HG02623 (cell line): ENCODE measurements at regions not wholly inside any gene's neighbourhood (a gene's known extent, or its start where the extent isn't known, plus 50 kb on each side); places are given as distances from the start of the nearest gene placed in this dataset.

Experiments
- ATAC-seq: cut with Tn5 transposase; IDR thresholded peaks from one replicate; pipeline ENCODE4 v1.9.1; 2021; ENCODE audit warnings: moderate library complexity; ENCODE audit not compliant: unreplicated experiment

- ATAC-seq = no peak
These were observed 59.4 kb upstream of the UCN3 start for GRCh38 chr10:5305374-5305773.

DNA sequence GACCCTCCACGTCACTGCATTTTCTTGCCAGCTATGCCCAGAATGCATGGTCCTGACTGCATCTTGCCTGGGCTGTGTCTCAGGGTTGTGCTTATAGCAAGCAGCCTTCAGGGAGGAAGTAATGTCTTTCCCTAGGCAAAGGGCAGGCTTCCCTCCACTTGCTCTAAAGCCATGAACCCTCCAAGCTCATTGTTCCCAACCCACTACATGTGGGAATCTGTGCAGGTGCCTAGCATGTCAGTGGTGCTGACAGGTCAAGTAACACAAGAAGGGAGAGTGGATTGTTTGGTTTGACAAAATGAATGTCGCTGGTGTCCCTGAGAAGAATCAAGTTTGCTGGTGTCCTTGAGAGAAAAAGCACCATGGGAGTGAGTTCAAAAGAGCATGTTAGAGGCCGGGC, 53.9 kb upstream of the UCN3 start:
- no peak for ATAC-seq

- ATAC-seq = no peak
These were observed 53.1 kb upstream of the UCN3 start for GRCh38 chr10:5311617-5312016.

GRCh38 chr10:5314840-5315239, 49.9 kb upstream of the UCN3 start:
- ATAC-seq = no peak
